SK-N-SH (cell line): ENCODE measurements at regions not wholly inside any gene's neighbourhood (a gene's known extent, or its start where the extent isn't known, plus 50 kb on each side); places are given as distances from the start of the nearest gene placed in this dataset.

Source experiments
- CTCF ChIA-PET: fragments of 300-600, 350-600 bp; formaldehyde crosslinking; extraction: SDS; loops from one replicate; lab custom pipeline; 2021; lab: Yijun Ruan, JAX
- POLR2A ChIA-PET: fragments of 350-600 bp; sonication (Branson Sonifier 250); formaldehyde crosslinking; extraction: SDS; loops from one replicate; lab custom pipeline; 2020; ENCODE audit warnings: antibody characterized with exemption, inconsistent platforms; lab: Yijun Ruan, JAX
- DNase-seq: peaks from one replicate; pipeline ENCODE4 v3.0.0; 2012
- H2AFZ ChIP-seq: fragments of 200-600 bp; sonication (generic); 2 replicates; pipeline ENCODE4 v1.8.1; 2016; ENCODE audit warnings: antibody characterized with exemption, mild to moderate bottlenecking, low read depth
- H3F3A ChIP-seq: fragments of 200-600 bp; sonication (generic); replicated peaks from 2 replicates; pipeline ENCODE3; 2016; ENCODE audit warnings: antibody characterized with exemption, mild to moderate bottlenecking; ENCODE audit not compliant: insufficient read depth
- H3K27ac ChIP-seq, 2 experiments: fragments of 200-500 bp in 1 of 2; fragments of 200-600 bp in 1 of 2; sonication (Bioruptor generic) in 1 of 2; sonication (generic), shearing (Covaris generic) in 1 of 2; 2 replicates each; pipeline versions ENCODE4 v1.5.1 to v1.6.1; 2014 to 2016; ENCODE audit warnings: low read depth in 2 of 2, inconsistent platforms in 1 of 2, low read length in 1 of 2, mild to moderate bottlenecking in 1 of 2, mixed read lengths in 1 of 2
- H3K27me3 ChIP-seq: fragments of 200-600 bp; sonication (generic), shearing (Covaris generic); 2 replicates; pipeline ENCODE4 v1.6.1; 2016; ENCODE audit warnings: mixed run types; ENCODE audit not compliant: insufficient read depth
- H3K36me3 ChIP-seq, 2 experiments: fragments of 200-500 bp in 1 of 2; fragments of 200-600 bp in 1 of 2; sonication (Bioruptor generic) in 1 of 2; sonication (generic) in 1 of 2; replicated peaks in 1 of 2; 2 replicates each; pipeline versions ENCODE3 to v1.5.1; 2014 to 2016; ENCODE audit warnings: low read length in 1 of 2, mild to moderate bottlenecking in 1 of 2; ENCODE audit not compliant: insufficient read depth in 2 of 2, control insufficient read depth in 1 of 2
- H3K4me1 ChIP-seq, 2 experiments: fragments of 200-500 bp in 1 of 2; fragments of 200-600 bp in 1 of 2; sonication (Bioruptor generic) in 1 of 2; sonication (generic), shearing (Covaris generic) in 1 of 2; 2 replicates each; pipeline versions ENCODE4 v1.5.1 to v1.6.1; 2014 to 2016; ENCODE audit warnings: low read depth in 1 of 2, low read length in 1 of 2, mixed run types in 1 of 2; ENCODE audit not compliant: insufficient read depth in 2 of 2, control insufficient read depth in 1 of 2
- H3K4me2 ChIP-seq: fragments of 200-600 bp; sonication (generic), shearing (Covaris generic); 2 replicates; pipeline ENCODE4 v1.6.1; 2017; ENCODE audit warnings: mixed run types
- H3K4me3 ChIP-seq, 2 experiments: fragments of 200-500 bp in 1 of 2; fragments of 200-600 bp in 1 of 2; sonication (Bioruptor generic) in 1 of 2; sonication (generic), shearing (Covaris generic) in 1 of 2; 2 replicates each; pipeline versions ENCODE4 v1.5.1 to v1.8.1; 2014 to 2016; ENCODE audit warnings: low read depth in 2 of 2, inconsistent platforms in 1 of 2, low read length in 1 of 2, mild to moderate bottlenecking in 1 of 2, mixed read lengths in 1 of 2, moderate library complexity in 1 of 2
- H3K79me2 ChIP-seq: fragments of 200-600 bp; sonication (generic); 2 replicates; pipeline ENCODE4 v1.8.1; 2017; ENCODE audit warnings: mild to moderate bottlenecking; ENCODE audit not compliant: insufficient read depth
- H3K9ac ChIP-seq: fragments of 200-600 bp; sonication (generic); 2 replicates; pipeline ENCODE4 v1.6.1; 2017; ENCODE audit warnings: mixed run types
- H3K9me2 ChIP-seq: fragments of 200-600 bp; sonication (generic); 2 replicates; pipeline ENCODE4 v1.6.1; 2017; ENCODE audit warnings: mixed run types
- H3K9me3 ChIP-seq: fragments of 200-600 bp; sonication (generic); 2 replicates; pipeline ENCODE4 v1.6.1; 2017; ENCODE audit warnings: mixed run types, mild to moderate bottlenecking, moderate library complexity
- H4K20me1 ChIP-seq: fragments of 200-600 bp; sonication (generic); 2 replicates; pipeline ENCODE4 v1.6.1; 2017; ENCODE audit warnings: mild to moderate bottlenecking, mixed run types; ENCODE audit not compliant: insufficient read depth
- CTCF ChIP-seq: fragments of 200-600 bp; sonication (generic); IDR thresholded peaks from 2 replicates; pipeline ENCODE4 v1.6.1; 2017; ENCODE audit warnings: antibody characterized with exemption, mild to moderate bottlenecking, moderate library complexity
- ELF1 ChIP-seq: IDR thresholded peaks from 2 replicates; pipeline ENCODE4 v1.4.0; 2012
- EP300 ChIP-seq, 2 experiments: IDR thresholded peaks; 2 replicates each; pipeline versions ENCODE4 v1.4.0 to v1.6.1; 2012; ENCODE audit warnings: borderline replicate concordance in 1 of 2, low read depth in 1 of 2, low read length in 1 of 2
- EZH2phosphoT487 ChIP-seq: fragments of 200-600 bp; sonication (generic); IDR thresholded peaks from 2 replicates; pipeline ENCODE4 v1.6.1; 2017; ENCODE audit warnings: low read depth, mixed run types, mild to moderate bottlenecking, antibody characterized with exemption, moderate library complexity, borderline replicate concordance
- JUND ChIP-seq: IDR thresholded peaks from 2 replicates; pipeline ENCODE4 v1.4.0; 2012
- MAX ChIP-seq: IDR thresholded peaks from 2 replicates; pipeline ENCODE4 v1.4.0; 2012; ENCODE audit warnings: low read depth
- NFIC ChIP-seq: IDR thresholded peaks from 2 replicates; pipeline ENCODE4 v1.4.0; 2012; ENCODE audit warnings: borderline replicate concordance
- PBX3 ChIP-seq: IDR thresholded peaks from 2 replicates; pipeline ENCODE4; 2012
- REST ChIP-seq: IDR thresholded peaks from 2 replicates; pipeline ENCODE4 v1.6.1; 2012; ENCODE audit warnings: mild to moderate bottlenecking, low read depth, low read length, moderate library complexity
- RFX5 ChIP-seq: IDR thresholded peaks from 2 replicates; pipeline ENCODE4 v1.6.1; 2012; ENCODE audit warnings: mild to moderate bottlenecking, improper control_type of control experiment, low read length
- RXRA ChIP-seq: IDR thresholded peaks from 2 replicates; pipeline ENCODE4 v1.4.0; 2012; ENCODE audit warnings: low read depth, mild to moderate bottlenecking, borderline replicate concordance
- TAF1 ChIP-seq: IDR thresholded peaks from 2 replicates; pipeline ENCODE4 v1.6.1; 2012; ENCODE audit warnings: low read depth, mild to moderate bottlenecking, low read length, moderate library complexity, borderline replicate concordance
- TCF12 ChIP-seq: IDR thresholded peaks from 2 replicates; pipeline ENCODE4 v1.4.0; 2012
- TEAD4 ChIP-seq: IDR thresholded peaks from 2 replicates; pipeline ENCODE4 v1.4.0; 2012; ENCODE audit warnings: mild to moderate bottlenecking, borderline replicate concordance; ENCODE audit not compliant: insufficient read depth
- USF1 ChIP-seq: IDR thresholded peaks from 2 replicates; pipeline ENCODE4 v1.4.0; 2012; ENCODE audit warnings: low read depth, borderline replicate concordance
- YY1 ChIP-seq: IDR thresholded peaks from 2 replicates; pipeline ENCODE4 v1.4.0; 2012; ENCODE audit warnings: low read depth, mild to moderate bottlenecking
- ZBTB33 ChIP-seq: IDR thresholded peaks from 2 replicates; pipeline ENCODE4 v1.4.0; 2012; ENCODE audit warnings: low read depth, borderline replicate concordance
- WGBS: methylation state at CpG from one replicate; pipeline ENCODE4 v1.1.6; 2017; ENCODE audit warnings: low lambda C conversion rate; 5-methylcytosine and 5-hydroxymethylcytosine counted together

- POLR2A ChIA-PET, result no interaction called here
- Histone ChIP-seq H3K36me3 (no peaks in the 10 kb centered on the region), H2AFZ (no peak overlapping the region), H4K20me1 (no peaks in the 10 kb centered on the region), H3K27ac (no peak overlapping the region), H3F3A (no peaks in the 10 kb centered on the region), H3K4me1 (peaks cover 0 to 8% of the 10 kb centered on the region in 2 experiments; a peak in 2 of 4 replicates), H3K4me2 (no peak overlapping the region), H3K9me2 (no peaks in the 10 kb centered on the region), H3K4me3 (no peak overlapping the region), H3K9me3 (no peaks in the 10 kb centered on the region), H3K9ac (no peak overlapping the region), H3K27me3 (no peaks in the 10 kb centered on the region; the same call in 1 of the 2 replicates), H3K79me2 (no peaks in the 10 kb centered on the region)
- 50% methylated on average over 6 of the region's 6 CpGs for WGBS
- CTCF ChIA-PET, result interaction anchor here (1.4 kb wide), 2 partner anchors 8 to 19 kb away, joined by 3 to 4 read pairs; no protein-coding TSS in a partner anchor
- TF ChIP-seq TCF12, result no peak
- no peak for TF ChIP-seq YY1
- no peak for TF ChIP-seq RXRA
- no peak for TF ChIP-seq PBX3
- no peak for TF ChIP-seq TEAD4
- TF ChIP-seq USF1, result no peak
- TF ChIP-seq NFIC, result no peak
- no peak for TF ChIP-seq EP300 (IDR thresholded peaks at IDR 0.05; ENCODE audit: borderline replicate concordance in 1 of 2, low read depth in 1 of 2, low read length in 1 of 2)
- TF ChIP-seq JUND, result no peak
- TF ChIP-seq REST, result no peak
- TF ChIP-seq RFX5, result no peak
- TF ChIP-seq ELF1, result no peak
- no peak for DNase-seq
Measured at GRCh38 chr22:22079404-22080148, 97.0 kb upstream of the TOP3B start.

- WGBS, result 40% methylated on average over 1 of the region's 1 CpG
- no peak for TF ChIP-seq TAF1
- no peak for TF ChIP-seq TCF12
- TF ChIP-seq EZH2phosphoT487, result no peak
- TF ChIP-seq CTCF, result no peak
- TF ChIP-seq MAX, result no peak
- TF ChIP-seq ZBTB33, result no peak
- TF ChIP-seq NFIC, result no peak
Measured at GRCh38 chr22:22078329-22078728, 95.7 kb upstream of the TOP3B start.

More at GRCh38 chr22:22078329-22078728, 95.7 kb upstream of the TOP3B start:
- POLR2A ChIA-PET, result no interaction called here
- H3F3A ChIP-seq, result no peaks in the 10 kb centered on the region
- CTCF ChIA-PET, result interaction anchor here (1.0 kb wide), 1 partner anchor 106 kb away, joined by 3 read pairs; no protein-coding TSS in a partner anchor
- DNase-seq, result no peak
- H2AFZ ChIP-seq, result no peak overlapping the region
- no peaks in the 10 kb centered on the region for H3K79me2 ChIP-seq
- H3K4me2 ChIP-seq, result no peak overlapping the region
- H3K9me2 ChIP-seq, result no peaks in the 10 kb centered on the region
- H3K27me3 ChIP-seq, result peaks cover 8% of the 10 kb centered on the region; the same call in 1 of the 2 replicates
- H3K27ac ChIP-seq, result no peak overlapping the region
- H3K4me1 ChIP-seq, result peaks cover 0 to 8% of the 10 kb centered on the region in 2 experiments; a peak in 2 of 4 replicates
- no peak overlapping the region for H3K9ac ChIP-seq
- H3K4me3 ChIP-seq, result no peak overlapping the region
- H3K9me3 ChIP-seq, result no peaks in the 10 kb centered on the region
- no peaks in the 10 kb centered on the region for H4K20me1 ChIP-seq
- H3K36me3 ChIP-seq, result no peaks in the 10 kb centered on the region
